ENCODE measurements at regions not wholly inside any gene's neighbourhood (a gene's known extent, or its start where the extent isn't known, plus 50 kb on each side); places are given as distances from the start of the nearest gene placed in this dataset.

- Histone ChIP-seq H3K4me3 (ENCODE audit: low read depth, low read length) (no peak overlapping the region), H3K9me3 (ENCODE audit: control insufficient read depth, insufficient read depth, low read length) (no peaks in the 10 kb centered on the region), H3K27me3 (ENCODE audit: control insufficient read depth, insufficient read depth, low read length) (no peaks in the 10 kb centered on the region), H3K36me3 (ENCODE audit: control insufficient read depth, insufficient read depth, low read length) (no peaks in the 10 kb centered on the region), H3K4me1 (ENCODE audit: control insufficient read depth, insufficient read depth, low read length) (peaks cover 24% of the 10 kb centered on the region), H3K27ac (ENCODE audit: low read depth, low read length) (no peak overlapping the region)
- 61% methylated on average over 10 of the region's 10 CpGs for WGBS (ENCODE audit: insufficient coverage)
- no peak for DNase-seq (ENCODE audit: low read depth in 4 of 6, low spot score in 6 of 6)
Measured at GRCh38 chr3:184659797-184660301, 52.0 kb downstream of the MAGEF1 start.

- no peaks in the 10 kb centered on the region for H3K36me3 ChIP-seq (ENCODE audit: control insufficient read depth, insufficient read depth, low read length)
- H3K27ac ChIP-seq (ENCODE audit: low read depth, low read length), result no peak overlapping the region
- WGBS (ENCODE audit: insufficient coverage), result 90% methylated on average over 7 of the region's 10 CpGs
- no peak overlapping the region for H3K4me3 ChIP-seq (ENCODE audit: low read depth, low read length)
- no peaks in the 10 kb centered on the region for H3K9me3 ChIP-seq (ENCODE audit: control insufficient read depth, insufficient read depth, low read length)
- H3K27me3 ChIP-seq (ENCODE audit: control insufficient read depth, insufficient read depth, low read length), result no peaks in the 10 kb centered on the region
- peaks cover 24% of the 10 kb centered on the region for H3K4me1 ChIP-seq (ENCODE audit: control insufficient read depth, insufficient read depth, low read length)
- DNase-seq (ENCODE audit: low read depth in 4 of 6, low spot score in 6 of 6), result no peak
Measured at GRCh38 chr3:184658223-184658928, 53.5 kb downstream of the MAGEF1 start.

GRCh38 chr3:184656829-184657681 is 54.8 kb downstream of the MAGEF1 start:
- Histone ChIP-seq H3K36me3 (ENCODE audit: control insufficient read depth, insufficient read depth, low read length) (no peaks in the 10 kb centered on the region), H3K27me3 (ENCODE audit: control insufficient read depth, insufficient read depth, low read length) (no peaks in the 10 kb centered on the region), H3K27ac (ENCODE audit: low read depth, low read length) (no peak overlapping the region), H3K9me3 (ENCODE audit: control insufficient read depth, insufficient read depth, low read length) (no peaks in the 10 kb centered on the region), H3K4me1 (ENCODE audit: control insufficient read depth, insufficient read depth, low read length) (peaks cover 24% of the 10 kb centered on the region), H3K4me3 (ENCODE audit: low read depth, low read length) (no peak overlapping the region)
- no CpG with 5 or more reads among the region's 10 CpGs for WGBS (ENCODE audit: insufficient coverage)
- peak in 1 of 6 donors; percentile 40 for DNase-seq (ENCODE audit: low read depth in 4 of 6, low spot score in 6 of 6)

GRCh38 chr3:184656458-184656828 is 55.4 kb downstream of the MAGEF1 start:
- no peak for DNase-seq (ENCODE audit: low read depth in 4 of 6, low spot score in 6 of 6)
- Histone ChIP-seq H3K9me3 (ENCODE audit: control insufficient read depth, insufficient read depth, low read length) (no peaks in the 10 kb centered on the region), H3K36me3 (ENCODE audit: control insufficient read depth, insufficient read depth, low read length) (no peaks in the 10 kb centered on the region), H3K27ac (ENCODE audit: low read depth, low read length) (peak overlapping the region; percentile 22), H3K4me3 (ENCODE audit: low read depth, low read length) (no peak overlapping the region), H3K27me3 (ENCODE audit: control insufficient read depth, insufficient read depth, low read length) (no peaks in the 10 kb centered on the region), H3K4me1 (ENCODE audit: control insufficient read depth, insufficient read depth, low read length) (peaks cover 24% of the 10 kb centered on the region)
- 62% methylated on average over 3 of the region's 5 CpGs for WGBS (ENCODE audit: insufficient coverage)

DNA sequence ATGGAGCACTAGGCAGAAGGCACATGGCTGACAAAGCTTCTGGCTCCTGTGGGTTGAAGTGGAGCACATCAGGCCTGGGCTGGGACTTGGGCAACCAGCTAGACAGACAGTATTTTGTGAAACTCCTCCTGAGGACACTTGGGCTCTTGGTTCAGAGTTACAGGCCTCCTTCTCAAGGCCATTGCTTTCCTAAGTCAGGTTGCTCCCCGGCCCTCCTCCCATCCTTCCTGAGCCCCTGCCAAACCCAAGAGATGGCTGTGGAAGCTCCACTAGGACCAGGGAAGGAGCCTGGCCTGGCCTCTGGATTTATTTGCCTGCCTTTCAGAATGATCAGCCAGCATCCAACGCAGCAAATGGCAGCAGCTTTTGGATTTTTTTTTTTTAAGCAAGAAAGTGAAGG is 56.3 kb downstream of the MAGEF1 start:
- Histone ChIP-seq H3K27me3 (ENCODE audit: control insufficient read depth, insufficient read depth, low read length) (no peaks in the 10 kb centered on the region), H3K27ac (ENCODE audit: low read depth, low read length) (no peak overlapping the region), H3K36me3 (ENCODE audit: control insufficient read depth, insufficient read depth, low read length) (no peaks in the 10 kb centered on the region), H3K9me3 (ENCODE audit: control insufficient read depth, insufficient read depth, low read length) (no peaks in the 10 kb centered on the region), H3K4me1 (ENCODE audit: control insufficient read depth, insufficient read depth, low read length) (peaks cover 24% of the 10 kb centered on the region), H3K4me3 (ENCODE audit: low read depth, low read length) (no peak overlapping the region)
- WGBS (ENCODE audit: insufficient coverage), result 71% methylated on average over 2 of the region's 2 CpGs
- no peak for DNase-seq (ENCODE audit: low read depth in 4 of 6, low spot score in 6 of 6)

DNA sequence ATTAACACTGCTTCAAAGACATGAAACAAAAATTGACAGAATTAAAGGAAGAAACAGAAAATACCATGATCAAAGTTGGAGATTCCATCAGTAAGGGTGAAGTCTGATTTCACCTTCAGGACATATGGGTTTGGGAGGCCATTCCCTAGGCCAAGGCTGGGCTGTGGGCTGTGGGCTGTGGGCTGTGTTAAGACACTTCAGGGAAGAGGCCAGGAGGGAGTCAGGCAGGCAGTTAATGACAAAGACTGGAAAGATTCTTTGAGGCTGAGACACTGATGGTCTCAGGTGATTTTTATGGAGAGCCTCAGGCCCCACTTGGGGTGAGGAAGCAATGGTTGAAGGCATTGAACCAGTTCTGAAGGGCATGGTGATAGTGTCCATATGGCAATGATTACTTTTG is 57.5 kb downstream of the MAGEF1 start:
- Histone ChIP-seq H3K4me3 (ENCODE audit: low read depth, low read length) (no peak overlapping the region), H3K4me1 (ENCODE audit: control insufficient read depth, insufficient read depth, low read length) (peaks cover 16% of the 10 kb centered on the region), H3K27ac (ENCODE audit: low read depth, low read length) (no peak overlapping the region), H3K9me3 (ENCODE audit: control insufficient read depth, insufficient read depth, low read length) (no peaks in the 10 kb centered on the region), H3K36me3 (ENCODE audit: control insufficient read depth, insufficient read depth, low read length) (no peaks in the 10 kb centered on the region), H3K27me3 (ENCODE audit: control insufficient read depth, insufficient read depth, low read length) (no peaks in the 10 kb centered on the region)
- no peak for DNase-seq (ENCODE audit: low read depth in 4 of 6, low spot score in 6 of 6)

DNA sequence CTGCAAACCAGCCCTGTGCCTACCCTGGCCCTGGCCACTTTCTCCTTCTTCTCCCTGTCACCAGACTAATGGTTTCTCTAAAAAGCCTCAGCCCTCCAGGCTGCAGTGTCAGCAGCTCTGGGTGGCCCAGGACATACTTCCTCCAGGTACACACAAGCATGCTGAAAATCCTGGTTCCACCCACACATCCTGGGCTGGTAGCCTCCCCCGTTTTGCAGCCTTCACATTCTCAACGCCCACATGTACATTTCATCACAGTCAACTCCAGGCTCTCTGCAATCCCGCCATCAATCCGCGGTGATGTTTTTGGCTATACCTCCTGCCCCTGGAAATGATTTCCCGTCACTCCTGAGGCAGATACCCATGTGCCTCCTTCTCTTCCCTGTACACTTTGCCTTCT is 59.4 kb downstream of the MAGEF1 start:
- WGBS (ENCODE audit: insufficient coverage), result 96% methylated on average over 5 of the region's 6 CpGs

DNA sequence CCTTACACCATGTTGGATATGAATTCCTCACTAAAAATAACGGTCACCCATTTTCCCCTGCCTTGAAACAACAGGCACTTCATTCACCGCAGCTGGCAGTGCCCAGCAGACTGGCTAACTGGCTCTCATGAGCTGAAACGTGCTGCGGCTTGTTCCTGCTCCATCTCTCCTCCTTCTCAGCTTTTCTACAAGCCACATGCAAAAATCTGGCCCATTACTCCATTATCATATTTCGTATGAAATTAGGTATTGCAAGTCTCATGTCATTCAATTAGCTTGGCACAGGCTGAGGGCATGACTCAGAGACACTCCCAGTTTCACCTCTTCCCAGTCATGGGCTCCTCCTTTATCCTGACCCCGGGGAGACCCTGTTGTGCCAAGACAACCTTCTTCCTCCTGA is 60.0 kb downstream of the MAGEF1 start:
- WGBS (ENCODE audit: insufficient coverage), result 75% methylated on average over 6 of the region's 6 CpGs
- Histone ChIP-seq H3K4me1 (ENCODE audit: control insufficient read depth, insufficient read depth, low read length) (peaks cover 11% of the 10 kb centered on the region), H3K4me3 (ENCODE audit: low read depth, low read length) (no peak overlapping the region), H3K27ac (ENCODE audit: low read depth, low read length) (no peak overlapping the region), H3K9me3 (ENCODE audit: control insufficient read depth, insufficient read depth, low read length) (no peaks in the 10 kb centered on the region), H3K27me3 (ENCODE audit: control insufficient read depth, insufficient read depth, low read length) (no peaks in the 10 kb centered on the region), H3K36me3 (ENCODE audit: control insufficient read depth, insufficient read depth, low read length) (no peaks in the 10 kb centered on the region)
- DNase-seq (ENCODE audit: low read depth in 4 of 6, low spot score in 6 of 6), result no peak

More for the DNA sequence above, 59.4 kb downstream of the MAGEF1 start:
- no peak overlapping the region for H3K27ac ChIP-seq (ENCODE audit: low read depth, low read length)
- no peaks in the 10 kb centered on the region for H3K9me3 ChIP-seq (ENCODE audit: control insufficient read depth, insufficient read depth, low read length)
- no peaks in the 10 kb centered on the region for H3K27me3 ChIP-seq (ENCODE audit: control insufficient read depth, insufficient read depth, low read length)
- H3K4me3 ChIP-seq (ENCODE audit: low read depth, low read length), result no peak overlapping the region
- H3K36me3 ChIP-seq (ENCODE audit: control insufficient read depth, insufficient read depth, low read length), result no peaks in the 10 kb centered on the region
- H3K4me1 ChIP-seq (ENCODE audit: control insufficient read depth, insufficient read depth, low read length), result peaks cover 13% of the 10 kb centered on the region
- no peak for DNase-seq (ENCODE audit: low read depth in 4 of 6, low spot score in 6 of 6)

- no peak overlapping the region for H3K4me3 ChIP-seq (ENCODE audit: low read depth, low read length)
- no peaks in the 10 kb centered on the region for H3K27me3 ChIP-seq (ENCODE audit: control insufficient read depth, insufficient read depth, low read length)
- H3K4me1 ChIP-seq (ENCODE audit: control insufficient read depth, insufficient read depth, low read length), result peaks cover 4% of the 10 kb centered on the region
- DNase-seq (ENCODE audit: low read depth in 4 of 6, low spot score in 6 of 6), result peak in 1 of 6 donors; percentile 71
- no peaks in the 10 kb centered on the region for H3K9me3 ChIP-seq (ENCODE audit: control insufficient read depth, insufficient read depth, low read length)
- no peaks in the 10 kb centered on the region for H3K36me3 ChIP-seq (ENCODE audit: control insufficient read depth, insufficient read depth, low read length)
- WGBS (ENCODE audit: insufficient coverage), result 49% methylated on average over 10 of the region's 10 CpGs
- no peak overlapping the region for H3K27ac ChIP-seq (ENCODE audit: low read depth, low read length)
Measured at GRCh38 chr3:184648636-184649035, 63.2 kb downstream of the MAGEF1 start.
